M059J (cell line): ENCODE measurements at regions not wholly inside any gene's neighbourhood (a gene's known extent, or its start where the extent isn't known, plus 50 kb on each side); places are given as distances from the start of the nearest gene placed in this dataset.
"Not testable (repeated sequence)": the region's sequence is repeated elsewhere in the genome, so short reads cannot be mapped to it uniquely, and the experiment has no call there.

Experiments
- DNase-seq: peaks from one replicate; pipeline ENCODE4 v3.0.0-alpha.2; 2012; ENCODE audit warnings: low read depth

DNA sequence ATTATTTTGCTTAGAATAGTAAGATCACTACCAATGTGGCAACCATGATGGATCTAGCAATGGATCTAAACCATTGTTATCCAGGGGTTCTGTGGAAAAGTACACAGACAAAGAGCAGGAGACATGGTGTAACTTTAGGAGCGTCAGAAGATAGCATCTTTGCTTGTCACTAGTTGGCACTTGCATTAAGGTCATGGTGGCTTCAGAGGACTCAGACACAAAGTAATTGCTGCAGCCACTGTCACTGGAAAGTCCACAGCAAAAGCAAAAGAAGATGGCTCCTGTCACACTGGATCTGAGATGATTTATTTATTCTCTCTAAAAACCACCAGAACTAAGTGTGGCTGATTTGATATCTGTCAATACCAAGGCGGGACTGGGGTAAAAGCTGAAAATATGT, 93.3 kb upstream of the PCDH20 start:
- no peak for DNase-seq

DNA sequence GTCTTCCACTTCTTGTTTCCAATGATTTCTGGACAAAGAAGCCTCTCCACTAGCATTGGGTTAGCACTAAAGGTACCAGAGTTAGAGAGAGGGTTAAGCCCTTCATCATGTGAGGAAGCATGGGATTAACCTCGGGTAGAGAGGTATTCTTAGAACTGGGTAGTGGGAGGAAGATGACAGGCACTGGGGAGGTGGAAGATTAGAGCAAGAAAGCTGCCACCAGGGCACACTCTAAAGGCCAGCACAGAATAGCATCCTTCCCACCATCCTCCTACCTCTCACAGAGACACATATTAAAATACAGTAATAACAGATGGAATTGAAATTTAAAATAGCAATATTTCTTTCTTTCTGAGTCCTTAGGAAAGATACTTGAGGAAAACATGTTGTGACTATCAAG, 84.5 kb upstream of the PCDH20 start:
- DNase-seq, result no peak

DNA sequence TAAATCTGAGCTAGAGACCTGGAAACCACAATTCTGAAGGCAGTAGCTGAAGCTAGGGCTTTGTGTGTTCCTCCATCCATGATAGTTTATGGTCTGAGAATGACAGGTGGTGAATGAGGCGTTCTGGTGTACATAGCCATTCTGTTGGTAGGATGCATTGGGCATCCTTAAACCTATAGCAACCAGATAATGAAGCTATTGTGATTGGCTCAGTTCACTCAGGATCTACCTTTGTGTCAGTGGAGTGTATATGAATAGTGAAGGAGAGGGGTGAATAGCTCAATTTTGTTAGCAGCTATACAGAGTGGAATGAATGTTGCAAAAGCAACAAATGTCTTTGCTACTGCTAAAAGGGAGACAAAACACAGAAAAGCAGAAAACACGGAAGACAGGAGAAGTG, 80.0 kb upstream of the PCDH20 start:
- no peak for DNase-seq

DNA sequence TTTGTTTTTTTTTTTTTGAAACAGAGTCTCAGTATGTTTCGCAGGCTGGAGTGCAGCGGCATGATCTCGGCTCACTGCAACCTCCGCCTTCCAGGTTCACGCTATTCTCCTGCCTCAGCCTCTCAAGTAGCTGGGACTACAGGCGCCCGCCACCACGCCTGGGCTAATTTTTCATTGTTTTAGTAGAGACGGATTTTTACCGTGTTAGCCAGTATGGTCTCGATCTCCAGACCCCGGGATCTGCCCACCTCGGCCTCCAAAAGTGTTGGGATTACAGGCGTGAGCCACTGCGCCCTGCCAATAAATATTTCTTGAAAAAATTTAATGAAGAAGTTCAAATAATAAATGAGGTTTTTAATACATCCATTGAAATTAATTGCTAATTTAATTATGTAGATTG, 77.9 kb upstream of the PCDH20 start:
- DNase-seq, result not testable (repeated sequence)

DNA sequence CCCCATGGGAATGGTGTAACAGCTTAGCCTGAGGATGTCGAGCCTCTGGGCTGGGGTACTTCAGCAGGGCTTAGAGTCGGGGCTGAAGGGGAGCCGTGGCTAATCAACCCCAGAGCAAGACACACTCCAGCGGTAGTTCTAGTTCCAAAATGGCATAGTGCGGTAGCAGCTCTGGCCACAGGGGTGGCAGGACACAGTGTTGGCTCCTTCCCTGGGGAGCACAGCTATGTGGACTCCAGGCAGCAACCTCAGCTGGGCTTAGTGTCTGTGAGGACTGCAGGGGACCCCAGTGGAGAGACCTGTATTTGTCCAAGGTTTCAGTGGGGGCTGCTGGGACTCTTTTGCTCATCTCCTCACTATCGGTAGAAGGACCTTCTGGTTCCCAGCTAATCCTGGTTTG, 70.8 kb upstream of the PCDH20 start:
- no peak for DNase-seq

DNA sequence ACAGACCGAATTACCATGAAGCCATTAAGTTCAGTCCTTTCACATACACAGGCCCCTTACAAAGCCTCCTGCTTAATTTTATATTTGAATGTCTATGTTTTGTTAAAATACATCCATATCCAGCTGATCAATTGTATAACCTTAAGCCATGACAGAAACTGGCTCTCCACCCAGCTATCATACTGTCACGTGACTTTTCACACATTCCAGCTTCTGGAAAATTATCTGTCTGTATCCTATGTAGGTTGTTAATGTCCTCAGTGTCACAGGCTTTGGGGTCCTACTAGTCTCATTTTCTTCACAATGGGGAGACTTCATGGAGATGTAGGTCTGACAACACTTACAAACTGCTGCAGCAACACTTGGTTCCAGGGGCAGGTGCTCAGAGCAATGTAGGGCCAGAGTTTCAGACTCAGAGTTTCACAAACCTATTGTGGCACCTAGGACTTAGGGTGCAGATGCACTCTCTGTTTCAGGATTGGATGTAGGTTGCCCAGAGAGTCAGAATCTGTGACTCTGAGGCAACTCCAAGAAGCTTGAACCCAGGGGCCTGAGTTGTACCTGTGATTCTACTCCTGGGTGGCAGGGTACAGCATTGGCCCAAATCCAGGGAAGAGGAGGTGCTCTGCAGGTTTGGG, 69.6 kb upstream of the PCDH20 start:
- DNase-seq, result no peak

DNA sequence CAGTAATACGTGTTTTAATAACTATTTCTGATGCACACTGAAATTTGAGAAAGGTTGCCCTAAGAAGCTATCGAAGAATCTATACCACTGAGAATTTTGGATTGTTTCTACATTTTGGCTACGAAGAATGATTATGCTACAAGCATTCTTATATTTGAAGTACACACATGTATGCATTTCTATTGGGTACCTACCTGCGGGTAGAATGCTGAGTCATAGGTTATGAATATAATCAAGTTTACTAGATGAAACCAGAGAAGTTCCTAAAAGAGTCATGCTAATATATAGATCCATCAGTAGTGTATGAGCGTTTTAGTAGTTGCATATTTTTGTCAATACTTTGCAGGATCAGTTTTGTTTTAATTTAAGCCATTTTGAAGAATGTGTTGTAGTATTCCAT, 62.0 kb upstream of the PCDH20 start:
- DNase-seq, result no peak

DNA sequence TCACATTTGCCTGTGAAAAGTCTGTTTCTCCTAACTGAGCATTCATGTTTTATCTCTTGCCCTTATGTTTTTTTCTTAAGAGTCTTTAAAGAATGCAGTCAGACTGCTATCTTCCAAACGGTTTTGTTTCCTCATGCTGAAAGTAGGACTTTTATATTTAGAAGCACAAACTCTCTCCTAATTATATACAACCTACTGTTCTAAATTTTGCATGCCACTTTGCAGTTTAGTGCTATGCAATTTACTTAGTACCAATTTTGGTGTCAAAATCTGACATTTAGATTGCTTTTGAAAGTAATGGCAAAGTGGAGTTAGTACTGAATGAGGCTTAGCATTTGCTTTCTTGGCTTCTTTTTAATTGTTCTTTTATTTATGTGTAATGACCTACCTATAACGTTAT, 55.1 kb upstream of the PCDH20 start:
- no peak for DNase-seq

DNA sequence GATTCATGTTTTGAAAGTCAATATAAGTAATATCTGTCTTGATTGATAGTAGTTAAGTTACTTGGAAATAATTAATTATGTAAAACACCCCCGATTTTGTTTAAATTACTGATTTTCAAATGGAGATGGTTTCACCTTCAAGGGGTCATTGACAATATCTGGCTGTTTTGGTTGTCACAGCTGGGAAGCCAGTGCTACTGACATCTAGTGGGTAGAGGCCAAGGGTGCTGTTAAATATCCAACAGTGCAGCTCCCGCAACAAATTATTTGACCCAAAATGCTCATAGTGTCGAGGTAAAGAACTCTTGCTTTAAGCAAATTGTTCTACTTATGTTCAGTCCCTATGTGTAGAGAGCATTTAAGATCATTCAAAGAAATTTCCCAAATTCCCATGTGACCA, 50.6 kb upstream of the PCDH20 start:
- DNase-seq, result no peak
